Endothelial cell of umbilical vein (primary cell): ENCODE measurements at regions not wholly inside any gene's neighbourhood (a gene's known extent, or its start where the extent isn't known, plus 50 kb on each side); places are given as distances from the start of the nearest gene placed in this dataset.

Experiments
- CTCF ChIP-seq, 2 donors: IDR thresholded peaks; 1 replicate in 1 of 2; 2 replicates in 1 of 2; pipeline ENCODE4 v1.5.1; 2011; ENCODE audit warnings: low read length in 2 of 2, mild to moderate bottlenecking in 2 of 2, moderate library complexity in 2 of 2, control low read depth in 1 of 2, inconsistent platforms in 1 of 2, low read depth in 1 of 2; ENCODE audit not compliant: insufficient read depth in 1 of 2; ENCODE audit errors: extremely low read depth in 1 of 2
- EZH2 ChIP-seq: IDR thresholded peaks from 2 replicates; pipeline ENCODE4 v1.6.1; 2012; ENCODE audit warnings: borderline replicate concordance, low read depth, mild to moderate bottlenecking, moderate library complexity, low read length, inconsistent platforms; ENCODE audit not compliant: severe bottlenecking

GRCh38 chr4:116573540-116573939, 511.8 kb downstream of the TRAM1L1 start:
- TF ChIP-seq CTCF (IDR thresholded peaks at IDR 0.05; ENCODE audit: extremely low read depth in 1 of 2, insufficient read depth in 1 of 2, low read depth in 1 of 2, low read length in 2 of 2) (no peak), EZH2 (no peak)
